ENCODE measurements at regions not wholly inside any gene's neighbourhood (a gene's known extent, or its start where the extent isn't known, plus 50 kb on each side); places are given as distances from the start of the nearest gene placed in this dataset.

DNA sequence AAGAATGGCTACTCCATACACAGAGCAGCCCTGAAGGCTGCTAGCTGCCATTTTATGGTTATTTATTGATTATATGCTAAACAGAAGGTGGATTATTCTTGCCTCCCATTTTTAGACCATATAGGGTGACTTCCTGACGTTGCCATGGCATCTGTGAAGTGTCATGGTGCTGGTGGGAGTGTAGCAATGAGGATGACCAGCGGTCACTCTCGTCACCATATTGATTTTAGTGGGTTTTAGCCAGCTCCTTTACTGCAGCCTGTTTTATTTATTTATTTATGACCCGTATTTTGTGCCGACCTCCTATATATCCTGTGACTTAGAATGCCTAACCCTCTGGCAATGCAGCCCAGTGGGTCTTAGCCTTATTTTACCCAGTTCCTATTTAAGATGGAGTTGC lies 553.9 kb downstream of the TNS1 start:
- TF ChIP-seq, protein P1, sequence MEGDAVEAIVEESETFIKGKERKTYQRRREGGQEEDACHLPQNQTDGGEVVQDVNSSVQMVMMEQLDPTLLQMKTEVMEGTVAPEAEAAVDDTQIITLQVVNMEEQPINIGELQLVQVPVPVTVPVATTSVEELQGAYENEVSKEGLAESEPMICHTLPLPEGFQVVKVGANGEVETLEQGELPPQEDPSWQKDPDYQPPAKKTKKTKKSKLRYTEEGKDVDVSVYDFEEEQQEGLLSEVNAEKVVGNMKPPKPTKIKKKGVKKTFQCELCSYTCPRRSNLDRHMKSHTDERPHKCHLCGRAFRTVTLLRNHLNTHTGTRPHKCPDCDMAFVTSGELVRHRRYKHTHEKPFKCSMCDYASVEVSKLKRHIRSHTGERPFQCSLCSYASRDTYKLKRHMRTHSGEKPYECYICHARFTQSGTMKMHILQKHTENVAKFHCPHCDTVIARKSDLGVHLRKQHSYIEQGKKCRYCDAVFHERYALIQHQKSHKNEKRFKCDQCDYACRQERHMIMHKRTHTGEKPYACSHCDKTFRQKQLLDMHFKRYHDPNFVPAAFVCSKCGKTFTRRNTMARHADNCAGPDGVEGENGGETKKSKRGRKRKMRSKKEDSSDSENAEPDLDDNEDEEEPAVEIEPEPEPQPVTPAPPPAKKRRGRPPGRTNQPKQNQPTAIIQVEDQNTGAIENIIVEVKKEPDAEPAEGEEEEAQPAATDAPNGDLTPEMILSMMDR (IDR thresholded peaks at IDR 0.05), result no peak
- TF ChIP-seq POLR2A (IDR thresholded peaks at IDR 0.05) (no peak), EP300 (IDR thresholded peaks at IDR 0.05) (no peak)
